ENCODE measurements at regions not wholly inside any gene's neighbourhood (a gene's known extent, or its start where the extent isn't known, plus 50 kb on each side); places are given as distances from the start of the nearest gene placed in this dataset.

- TF ChIP-seq ZNF512 (CRISPR knock-in tag; IDR thresholded peaks at IDR 0.05) = no peak
- 0 out of 2 replicates have a peak, but pooled peaks have one; percentile 29 for TF ChIP-seq ZNF33B (CRISPR knock-in tag; IDR thresholded peaks at IDR 0.05)
- TF ChIP-seq NR1H2 (CRISPR knock-in tag; IDR thresholded peaks at IDR 0.05; ENCODE audit: borderline replicate concordance, low read depth) = peak; percentile 59; the same call in 1 of the 2 replicates
- TF ChIP-seq IKZF5 (CRISPR knock-in tag; IDR thresholded peaks at IDR 0.05) = no peak; the same call in 1 of the 2 replicates
- TF ChIP-seq NR2C2 (CRISPR knock-in tag; IDR thresholded peaks at IDR 0.05; ENCODE audit: borderline replicate concordance) = no peak
- 0 out of 2 replicates have a peak, but pooled peaks have one; percentile 68 for TF ChIP-seq AKAP8 (CRISPR knock-in tag; IDR thresholded peaks at IDR 0.05)
- no peak for TF ChIP-seq ZNF710 (CRISPR knock-in tag; IDR thresholded peaks at IDR 0.05; ENCODE audit: borderline replicate concordance)
- TF ChIP-seq MEIS1 (CRISPR knock-in tag; IDR thresholded peaks at IDR 0.05; ENCODE audit: borderline replicate concordance) = peak; percentile 79
- no peak for TF ChIP-seq RFX3 (CRISPR knock-in tag; IDR thresholded peaks at IDR 0.05)
- TF ChIP-seq SNAPC5 (CRISPR knock-in tag; IDR thresholded peaks at IDR 0.05; ENCODE audit: borderline replicate concordance) = no peak
- no peak for TF ChIP-seq GMEB2 (CRISPR knock-in tag; IDR thresholded peaks at IDR 0.05; ENCODE audit: low read depth)
- no peak for TF ChIP-seq FOXA1 (IDR thresholded peaks at IDR 0.05)
- TF ChIP-seq FOXA1 (CRISPR knock-in tag; IDR thresholded peaks at IDR 0.05) = peak; percentile 36; the same call in 1 of the 2 replicates
- peak; percentile 46 for TF ChIP-seq SRSF1 (optimal IDR thresholded peaks at IDR 0.05; ENCODE audit: low read depth, low read length)
- no peak for TF ChIP-seq HNF4A (CRISPR knock-in tag; IDR thresholded peaks at IDR 0.05)
- TF ChIP-seq REL (CRISPR knock-in tag; conservative IDR thresholded peaks at IDR 0.05) = peak; percentile 89
- peak; percentile 51; the same call in 1 of the 2 replicates for TF ChIP-seq PRDM15 (CRISPR knock-in tag; IDR thresholded peaks at IDR 0.05)
Observed at GRCh38 chr17:77281122-77281903, 140.5 kb downstream of the SEC14L1 start (continued).

Data from HepG2 (cell line).